GM19351 (cell line): ENCODE measurements at regions not wholly inside any gene's neighbourhood (a gene's known extent, or its start where the extent isn't known, plus 50 kb on each side); places are given as distances from the start of the nearest gene placed in this dataset.

Experiments used
- ATAC-seq: cut with Tn5 transposase; IDR thresholded peaks from one replicate; pipeline ENCODE4 v1.9.1; 2021; ENCODE audit warnings: mild to moderate bottlenecking, moderate library complexity; ENCODE audit not compliant: unreplicated experiment

DNA sequence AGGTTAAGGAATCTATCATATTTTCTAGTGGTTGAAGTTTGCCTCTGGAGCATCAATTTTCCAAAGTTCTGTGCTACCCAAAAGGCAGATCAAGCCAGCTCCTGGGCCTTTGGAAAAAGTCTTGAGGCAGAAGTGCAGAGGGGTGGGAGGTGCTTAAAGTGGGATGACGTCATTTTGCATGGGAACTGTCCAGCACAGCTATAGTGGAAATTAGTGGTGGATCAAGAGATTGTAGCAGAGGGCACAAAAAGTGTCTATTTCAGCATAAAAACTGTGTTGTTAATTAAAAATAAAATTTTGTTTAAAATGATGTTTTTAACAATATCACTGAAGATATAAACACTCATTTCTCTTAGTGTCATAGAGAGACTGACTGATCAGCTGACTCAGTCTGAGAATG is 221.9 kb downstream of the LRRN1 start:
- peak; percentile 57 for ATAC-seq

DNA sequence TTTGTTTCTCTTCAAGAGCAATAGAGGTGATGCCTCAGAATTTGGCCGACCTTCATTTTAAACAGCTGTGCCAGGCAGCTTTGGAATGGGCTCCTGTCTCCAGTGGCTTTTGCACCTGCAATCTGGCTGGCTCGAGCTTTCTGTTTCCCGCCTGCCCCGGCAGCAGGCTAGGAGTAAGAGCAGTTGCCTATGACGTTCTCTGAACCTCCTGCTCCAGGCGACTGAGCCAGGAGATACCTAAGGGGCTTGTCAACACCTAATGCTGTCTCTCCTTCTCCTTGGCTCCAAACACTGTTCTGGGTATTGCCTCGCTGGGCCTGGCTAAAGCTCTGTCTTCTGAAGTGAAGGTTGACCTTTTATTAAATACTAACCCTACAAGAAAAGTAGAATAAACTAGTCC is 229.9 kb downstream of the LRRN1 start:
- no peak for ATAC-seq

DNA sequence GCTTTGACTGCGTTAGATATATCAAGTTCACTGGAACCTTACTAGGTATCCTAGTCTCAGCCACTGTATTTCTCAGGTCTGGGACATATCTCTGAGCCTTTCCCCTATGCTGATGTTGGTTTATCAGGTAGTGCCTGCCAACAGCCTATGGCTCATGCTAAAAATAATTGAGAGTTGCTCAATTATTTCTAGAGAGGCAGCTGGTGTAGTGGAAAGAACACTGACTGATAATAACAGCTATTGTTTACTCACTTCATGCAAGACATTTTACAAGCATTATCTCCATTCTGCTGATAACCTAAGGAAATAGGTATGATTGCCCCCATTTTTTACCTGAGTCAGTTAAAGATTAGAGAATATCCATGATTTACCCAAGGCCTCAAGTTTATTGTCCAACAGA is 231.4 kb downstream of the LRRN1 start:
- no peak for ATAC-seq

DNA sequence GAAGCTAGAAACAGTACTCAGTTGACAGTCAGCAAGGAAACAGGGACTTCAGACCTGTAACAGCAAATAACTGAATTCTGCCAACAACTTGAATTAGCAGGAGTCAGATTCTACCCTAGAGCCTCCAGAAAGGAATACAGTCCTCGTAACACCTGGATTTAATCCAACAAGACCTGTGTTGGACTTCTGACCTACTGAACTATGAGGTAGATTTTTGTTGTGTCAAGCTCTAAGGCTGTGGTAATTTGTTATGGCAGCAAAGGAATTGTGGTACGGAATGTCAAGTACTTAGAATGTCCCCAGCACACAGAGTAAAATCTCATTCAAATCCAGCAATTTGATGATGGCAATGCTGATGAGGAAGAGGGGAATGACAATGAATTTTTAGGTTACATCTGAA is 234.1 kb downstream of the LRRN1 start:
- no peak for ATAC-seq

DNA sequence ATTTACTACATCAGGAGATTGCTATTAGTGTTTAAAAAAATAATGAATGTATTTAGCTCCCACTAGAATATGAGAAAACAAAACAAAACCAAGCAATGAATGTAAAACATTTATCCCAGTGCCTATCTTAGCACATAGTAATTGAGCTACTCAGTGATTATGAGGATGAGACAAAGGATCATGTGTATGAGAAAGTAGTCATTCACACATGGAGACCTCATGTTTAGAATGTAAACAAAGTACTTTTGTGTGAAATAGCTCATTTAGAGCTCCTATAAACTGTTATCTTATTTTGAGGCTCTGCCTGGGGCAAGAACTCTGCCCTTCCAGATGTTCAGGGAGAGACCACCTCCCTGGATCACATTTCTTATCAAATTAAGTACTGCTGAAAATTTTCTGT is 236.8 kb downstream of the LRRN1 start:
- ATAC-seq, result no peak

DNA sequence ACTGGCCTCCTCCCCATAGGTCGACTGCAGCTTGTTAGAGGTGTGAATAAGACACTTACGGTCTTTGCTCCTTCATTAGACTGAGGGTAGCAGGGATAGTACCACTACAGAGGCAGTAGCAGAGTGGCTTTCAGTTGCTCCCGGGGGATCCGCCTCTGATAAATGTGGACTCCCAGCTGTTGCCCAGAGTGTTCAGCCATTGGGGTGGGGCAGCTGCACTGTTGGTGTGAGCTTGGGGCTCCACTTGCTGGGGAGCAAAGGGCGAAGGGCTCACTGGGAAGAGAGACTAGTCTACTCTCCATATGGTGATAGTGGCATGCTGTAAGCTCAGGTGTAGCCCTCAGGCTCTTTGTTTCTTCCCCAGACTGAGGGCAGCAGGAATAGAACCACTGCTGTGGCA is 239.1 kb downstream of the LRRN1 start:
- no peak for ATAC-seq

DNA sequence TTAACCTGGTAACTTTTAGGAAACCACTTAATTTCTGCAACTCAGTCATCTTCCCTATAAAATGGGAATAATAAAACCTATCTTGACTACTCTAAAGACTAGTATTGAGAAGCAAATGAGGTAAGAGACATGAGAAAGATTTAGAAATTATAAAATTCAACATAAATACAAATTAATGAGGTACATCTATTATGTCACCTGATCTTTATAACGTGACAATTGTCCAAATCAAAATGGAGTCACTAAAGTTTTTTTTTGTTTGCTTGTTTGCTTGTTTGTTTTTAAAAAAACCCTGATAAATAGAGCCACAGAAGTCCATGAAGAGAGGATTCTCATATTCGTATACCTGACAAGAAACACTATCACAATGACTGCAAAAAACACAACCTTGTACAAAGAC is 242.8 kb downstream of the LRRN1 start:
- no peak for ATAC-seq

DNA sequence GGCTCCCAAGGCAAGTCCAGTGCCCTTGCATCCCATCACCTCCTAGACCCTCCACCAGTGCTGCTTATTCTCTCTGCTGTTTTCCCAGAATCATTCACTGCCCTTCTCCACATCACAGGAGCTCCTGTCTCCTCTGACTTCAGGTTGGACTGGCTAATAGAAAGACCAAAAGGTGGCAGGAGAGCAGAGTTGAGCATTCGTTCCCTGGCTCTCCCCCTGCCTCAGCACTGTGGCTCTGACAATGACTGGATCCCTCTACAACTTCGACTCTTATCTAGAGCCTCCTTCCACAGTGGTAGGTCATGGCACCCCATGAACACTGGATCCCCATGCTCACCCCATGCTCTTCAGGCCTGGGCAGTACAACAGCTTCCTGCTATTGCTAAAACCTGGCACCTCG is 243.6 kb downstream of the LRRN1 start:
- no peak for ATAC-seq

DNA sequence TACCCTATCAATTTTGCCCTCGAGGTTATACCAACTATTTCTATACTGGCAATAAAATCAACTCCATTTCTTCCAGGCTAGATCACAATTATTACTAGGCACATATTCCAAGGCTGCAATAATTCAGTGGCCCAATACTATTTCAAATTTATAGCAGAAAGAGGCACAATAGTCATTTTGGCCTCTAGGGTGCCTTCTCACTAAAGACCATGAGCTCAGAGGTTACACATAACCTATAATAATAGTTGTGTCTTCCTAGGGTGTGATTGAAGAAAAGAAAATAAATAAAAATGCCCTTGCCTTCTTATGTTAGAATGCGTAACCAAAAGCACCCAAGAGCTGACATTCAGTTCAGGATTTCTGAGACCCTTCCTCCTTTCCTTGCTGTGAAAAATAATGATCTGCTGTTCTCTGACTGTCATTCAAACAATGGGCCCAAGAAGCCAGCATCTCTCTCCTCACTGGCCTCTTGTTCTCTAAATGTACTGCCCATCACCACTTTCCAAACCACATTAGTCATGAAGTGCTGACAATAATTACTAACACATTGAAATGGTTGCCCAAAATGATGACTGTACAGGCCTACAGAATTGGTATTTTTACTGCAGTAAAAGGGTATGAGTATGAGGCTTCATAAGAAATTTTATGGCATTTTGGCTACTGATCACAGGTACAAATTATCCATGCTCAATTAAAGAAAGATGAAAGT is 244.8 kb downstream of the LRRN1 start:
- ATAC-seq, result no peak

DNA sequence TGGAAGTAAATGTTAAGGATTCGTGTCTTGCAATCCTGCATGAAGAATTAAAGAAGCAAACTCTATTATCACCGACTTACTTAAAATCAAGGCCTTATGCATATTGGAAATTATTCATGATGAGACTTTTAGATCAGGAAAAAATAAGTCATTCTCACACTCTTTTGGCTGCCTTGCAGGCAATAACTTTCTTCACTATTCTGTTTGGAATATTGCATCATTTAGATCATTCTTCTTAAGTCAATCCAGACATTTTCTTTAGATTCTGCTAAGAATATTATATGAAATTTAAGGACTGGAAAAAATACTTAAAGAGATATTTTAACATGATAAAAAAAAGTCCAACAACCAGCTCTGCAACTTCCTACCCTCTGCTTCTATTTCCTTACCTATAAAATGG is 245.4 kb downstream of the LRRN1 start:
- ATAC-seq, result no peak

DNA sequence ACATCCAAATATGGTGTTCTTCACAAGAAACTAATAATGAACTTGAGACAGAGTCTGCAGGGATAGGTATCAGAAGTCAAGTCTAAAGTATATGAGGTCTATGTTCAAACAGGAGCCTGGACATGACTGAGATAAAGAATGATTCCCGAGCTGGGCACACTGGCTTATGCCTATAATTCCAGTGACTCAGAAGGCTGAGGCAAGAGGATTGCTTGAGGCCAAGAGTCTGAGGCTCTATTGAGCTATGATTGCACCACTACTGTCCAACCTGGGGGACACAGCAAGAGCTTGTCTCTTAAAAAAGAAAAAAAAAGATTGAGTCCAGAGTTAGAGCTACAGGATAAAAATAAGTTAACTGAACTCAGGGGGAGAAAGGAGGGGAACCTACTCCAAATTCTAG is 246.5 kb downstream of the LRRN1 start:
- ATAC-seq, result no peak

DNA sequence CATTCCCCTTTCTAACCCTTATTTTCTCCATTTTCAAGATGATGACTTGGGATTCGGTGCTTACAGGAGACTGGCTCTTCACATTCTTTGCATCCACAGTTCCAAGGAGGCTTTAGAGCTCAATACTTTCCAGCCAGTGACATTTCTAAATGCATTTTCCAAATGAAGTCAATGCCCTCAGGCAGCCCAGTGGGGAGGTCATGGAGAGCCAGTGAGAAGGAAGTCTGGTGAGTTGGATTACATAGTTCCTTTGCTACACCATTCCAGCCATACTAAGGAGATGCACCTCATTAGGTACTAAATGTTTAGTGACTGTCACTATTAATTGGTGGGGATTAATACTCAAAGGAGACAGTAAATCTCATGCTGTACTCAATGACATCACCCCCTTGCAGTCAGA is 248.1 kb downstream of the LRRN1 start:
- ATAC-seq, result no peak

DNA sequence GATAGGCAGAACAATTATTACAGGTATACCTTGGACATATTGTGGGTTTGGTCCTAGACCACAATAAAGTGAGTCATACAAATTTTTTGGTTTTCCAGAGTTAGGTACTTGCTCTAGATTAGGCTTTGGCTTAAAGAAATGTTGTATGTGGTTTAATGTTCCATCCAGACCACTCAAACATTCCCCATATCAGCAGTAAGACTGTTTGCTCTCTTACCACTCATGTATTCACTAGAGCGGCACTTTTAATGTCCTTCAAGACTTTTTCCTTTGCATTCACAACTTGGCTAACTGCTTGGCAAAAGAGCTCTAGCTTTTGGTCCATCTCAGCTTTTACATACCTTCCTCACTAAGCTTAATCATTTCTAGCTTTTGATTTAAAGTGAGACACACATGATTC is 250.5 kb upstream of the SETMAR start:
- no peak for ATAC-seq

DNA sequence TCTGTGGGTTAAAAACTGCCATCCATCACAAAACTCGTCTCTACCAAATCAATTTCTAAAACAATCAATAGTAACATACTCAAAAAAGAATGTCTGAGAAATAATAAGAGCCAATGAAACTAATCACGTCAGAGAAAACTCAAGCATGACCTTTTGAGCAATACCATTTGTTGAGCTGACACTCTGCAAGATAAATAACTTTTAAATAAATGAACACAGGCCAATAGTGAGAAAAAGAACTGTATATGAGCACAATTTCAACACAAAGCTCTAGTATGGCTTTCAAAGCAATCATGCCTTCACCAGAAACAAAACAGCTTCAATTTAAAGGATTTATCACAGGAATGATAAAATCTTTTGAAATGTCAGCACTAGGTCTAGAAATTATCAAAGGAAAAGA is 249.2 kb upstream of the SETMAR start:
- no peak for ATAC-seq

DNA sequence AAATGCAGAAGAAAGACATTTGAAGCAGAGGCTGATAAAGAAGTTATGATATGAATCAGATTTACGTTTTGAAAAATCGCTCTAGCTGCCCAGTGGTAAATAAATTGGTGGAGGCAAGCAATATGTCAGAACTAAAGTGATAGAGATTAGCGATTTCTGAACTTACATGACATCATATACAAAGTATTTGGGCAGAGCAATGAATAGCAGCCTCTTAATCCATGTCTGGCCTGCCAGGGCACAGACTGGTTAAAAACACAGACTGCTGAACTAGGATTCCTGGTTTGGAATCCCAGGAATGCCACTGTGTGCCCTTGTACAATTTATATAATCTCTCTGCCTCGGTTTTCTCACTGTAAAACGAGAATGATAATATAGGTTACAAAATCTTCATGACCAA is 243.1 kb upstream of the SETMAR start:
- ATAC-seq, result no peak

DNA sequence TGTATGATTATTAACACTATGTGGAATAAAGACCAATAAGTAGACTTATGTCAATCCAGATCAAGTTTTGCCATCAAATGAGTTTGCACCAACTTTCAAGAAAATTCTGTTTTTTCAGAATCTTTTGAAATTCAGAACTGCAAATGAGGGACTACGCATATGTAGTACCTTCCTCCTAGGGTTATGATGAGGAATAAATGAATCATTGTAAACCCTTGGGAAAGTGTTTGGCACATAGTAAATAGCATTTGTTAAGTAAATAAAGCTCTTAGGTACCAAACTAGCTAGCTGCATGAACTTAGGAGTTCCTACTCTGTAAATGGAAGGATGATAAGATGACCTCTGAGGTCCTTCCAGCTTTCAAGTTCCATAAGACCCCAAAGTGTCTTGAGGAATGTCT is 242.6 kb upstream of the SETMAR start:
- no peak for ATAC-seq

DNA sequence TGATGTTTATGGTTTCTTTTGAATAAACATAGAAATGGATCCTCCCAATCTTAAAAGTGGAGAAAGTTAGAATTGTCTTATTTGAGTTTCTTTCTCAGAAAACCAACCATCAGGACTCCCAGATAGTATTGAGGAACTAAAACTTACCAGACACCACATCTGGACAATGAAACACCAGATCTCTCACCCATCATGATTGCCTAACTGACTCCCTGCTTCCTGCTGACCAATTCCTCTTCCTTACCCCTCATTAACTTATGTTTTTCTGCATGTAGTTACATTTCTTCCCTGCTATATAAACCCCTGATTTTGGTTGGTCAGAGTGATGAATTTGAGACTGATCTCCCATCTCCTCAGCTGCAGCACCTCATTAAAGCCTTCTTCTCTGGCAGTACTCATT is 242.0 kb upstream of the SETMAR start:
- ATAC-seq, result no peak

DNA sequence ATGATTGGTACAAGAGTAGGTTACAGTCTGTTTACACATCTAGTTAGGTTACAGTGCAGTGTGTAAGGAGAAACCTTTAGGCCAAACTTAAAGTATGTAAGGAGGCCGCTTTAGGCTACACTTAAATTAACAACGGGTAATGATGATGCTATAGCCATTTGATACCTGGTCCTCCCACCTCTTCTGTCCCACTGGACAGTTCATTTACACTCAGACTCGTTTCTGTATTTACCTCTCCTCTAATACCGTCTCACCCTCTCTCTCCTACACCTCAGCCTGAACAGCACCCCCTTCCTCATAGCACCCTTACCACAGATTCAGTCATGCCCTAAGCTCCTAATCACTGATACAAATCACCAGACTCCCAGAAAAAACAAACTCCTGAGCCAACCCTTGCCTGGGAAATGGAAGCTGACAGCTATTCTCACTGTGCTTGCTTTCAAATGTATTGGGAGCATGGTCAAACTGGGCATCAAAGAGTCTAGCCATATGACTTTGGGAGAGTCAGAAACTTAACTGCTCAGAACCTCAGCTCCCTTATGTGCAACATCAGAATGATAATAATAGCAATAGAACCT is 241.3 kb upstream of the SETMAR start:
- ATAC-seq, result peak; percentile 38

DNA sequence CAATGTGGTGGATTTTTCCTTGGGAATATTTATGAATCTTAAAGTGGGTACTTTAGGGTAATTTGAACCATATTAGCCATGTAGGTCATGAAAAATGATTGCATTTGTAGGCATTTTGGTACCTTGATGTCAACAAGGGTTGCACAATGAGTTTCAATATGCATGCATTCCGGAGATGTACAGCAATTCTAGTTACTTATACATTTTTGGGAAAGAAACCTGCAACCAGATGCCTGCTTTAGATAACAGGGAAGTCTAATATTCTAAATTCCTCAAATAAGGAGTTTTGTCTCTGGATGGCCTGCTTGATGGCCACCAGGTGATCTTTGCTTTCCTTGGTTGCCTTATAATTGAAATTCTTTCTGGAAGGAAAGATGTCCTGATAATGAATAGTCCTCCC is 240.5 kb upstream of the SETMAR start:
- no peak for ATAC-seq

DNA sequence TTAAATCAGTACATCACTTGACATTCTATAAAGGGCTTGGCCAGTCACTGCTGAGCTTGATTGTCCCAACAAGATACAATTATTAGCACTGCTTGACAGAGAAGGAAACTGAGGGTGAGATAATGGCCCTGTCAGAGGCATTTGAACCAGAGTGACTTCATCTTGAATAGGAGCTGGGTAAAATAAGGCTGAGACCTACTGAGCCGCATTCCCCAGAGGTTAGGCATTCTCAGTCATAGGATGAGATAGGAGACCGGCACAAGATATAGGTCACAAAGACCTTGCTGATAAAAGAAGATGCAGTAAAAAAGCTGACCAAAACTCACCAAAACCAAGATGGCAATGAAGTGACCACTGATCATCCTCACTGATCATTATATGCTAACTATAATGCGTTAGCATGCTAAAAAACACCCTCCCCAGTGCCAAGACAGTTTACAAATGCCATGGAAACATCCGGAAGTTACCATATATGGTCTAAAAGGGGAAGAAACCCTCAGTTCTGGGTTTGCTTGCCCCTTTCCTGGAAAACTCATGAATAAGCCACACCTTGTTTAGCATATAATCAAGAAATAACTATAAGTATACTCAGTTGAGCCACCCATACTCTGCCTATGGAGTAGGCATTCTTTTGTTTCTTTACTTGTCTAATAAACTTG is 239.1 kb upstream of the SETMAR start:
- ATAC-seq, result no peak

DNA sequence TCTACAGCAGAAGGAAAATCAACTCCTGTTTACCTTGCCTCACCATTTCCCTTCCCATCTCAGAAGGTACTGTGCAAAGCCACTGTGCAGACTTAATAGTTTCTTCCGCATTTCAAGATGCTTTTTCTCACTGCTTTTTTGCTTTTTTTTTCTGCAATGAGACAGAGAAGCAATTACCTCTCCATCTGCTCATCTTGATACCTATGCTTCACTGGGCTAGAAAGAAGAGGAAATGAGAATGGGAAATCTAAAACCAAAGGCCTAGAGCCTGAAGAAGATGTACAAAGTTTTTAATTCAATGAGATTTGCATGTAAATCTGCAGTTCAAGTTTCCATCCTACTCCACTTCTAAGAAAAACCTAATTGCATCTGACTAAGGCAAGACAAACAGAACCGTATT is 238.1 kb upstream of the SETMAR start:
- ATAC-seq, result peak; percentile 64

DNA sequence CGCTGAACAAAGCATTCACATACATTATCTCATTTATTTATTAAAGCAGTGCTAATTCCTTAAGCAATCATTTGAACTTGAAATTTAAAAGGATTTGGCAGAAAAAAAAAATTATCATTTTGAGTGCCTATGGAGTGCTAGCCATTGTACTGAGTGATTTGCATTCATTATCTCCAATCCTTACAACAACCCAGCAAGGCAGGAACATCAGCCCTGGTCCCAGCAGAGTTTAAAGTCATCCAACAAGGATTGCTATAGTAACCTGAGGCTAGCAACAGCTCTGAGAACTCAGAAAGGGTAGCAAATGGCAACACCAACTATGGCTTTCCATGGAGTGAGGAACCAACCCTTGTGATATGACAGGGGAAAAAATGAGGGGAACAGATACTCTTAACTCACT is 237.6 kb upstream of the SETMAR start:
- ATAC-seq, result no peak

DNA sequence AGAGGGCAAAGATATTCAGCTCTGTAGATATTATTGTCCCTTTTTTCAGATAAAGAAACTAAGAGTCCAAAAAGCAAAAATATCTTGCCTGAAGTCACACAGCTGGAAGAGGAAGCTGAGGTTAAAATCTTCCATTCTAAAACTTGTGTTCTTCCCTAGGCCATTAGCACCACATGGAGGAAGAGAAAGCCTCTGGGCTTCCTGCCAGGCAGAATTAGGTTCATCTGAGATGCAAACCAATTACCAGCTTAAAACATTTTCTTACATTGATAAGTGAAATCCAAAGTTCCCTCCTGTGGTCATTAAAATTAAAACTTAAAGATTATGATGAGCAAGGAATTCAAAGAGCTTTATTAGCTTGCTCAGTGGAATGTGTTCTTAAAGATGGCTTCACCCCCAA is 235.3 kb upstream of the SETMAR start:
- ATAC-seq, result no peak
